ENCODE measurements at regions not wholly inside any gene's neighbourhood (a gene's known extent, or its start where the extent isn't known, plus 50 kb on each side); places are given as distances from the start of the nearest gene placed in this dataset.

DNA sequence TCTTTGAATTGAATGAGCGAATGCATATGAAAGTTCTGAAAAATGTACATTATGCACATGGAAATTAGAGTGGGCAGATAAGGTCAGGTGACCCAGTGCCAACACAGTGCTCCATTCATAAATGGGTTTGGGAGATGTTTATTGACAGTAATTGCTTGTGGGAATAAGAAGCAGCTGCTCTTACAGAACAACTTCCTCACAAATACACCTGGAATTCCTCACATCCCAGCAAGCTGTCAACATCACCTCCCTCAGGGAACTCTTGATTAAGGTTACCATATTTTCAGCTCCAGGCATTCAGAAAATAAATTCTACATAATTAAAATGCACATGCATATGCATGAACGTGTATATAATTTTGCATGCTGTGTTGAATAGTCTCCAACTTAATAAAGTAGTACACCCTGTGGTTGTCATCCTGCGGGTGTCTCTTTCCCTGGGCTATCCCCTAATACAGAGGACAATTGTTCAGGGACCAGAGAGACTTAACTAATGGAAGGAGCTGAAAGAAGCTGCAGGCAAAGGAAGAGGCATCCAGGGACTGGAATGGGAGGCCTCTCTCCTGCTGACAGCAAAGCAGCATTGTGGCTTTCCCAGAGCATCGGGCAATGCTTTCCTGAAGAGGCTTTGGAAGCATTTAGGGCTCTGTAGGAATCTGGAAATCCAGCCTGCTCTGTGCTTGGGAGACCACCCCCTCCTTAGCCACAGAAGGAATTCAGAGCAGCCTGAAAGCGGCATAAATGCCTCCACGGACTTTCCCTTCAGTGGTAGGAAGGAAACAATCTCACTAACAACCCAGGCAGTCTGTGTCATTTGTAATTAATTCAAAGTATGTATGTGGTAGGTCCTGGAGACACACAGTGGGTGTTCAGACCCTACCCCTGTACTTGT is 55.2 kb upstream of the GNG12 start:
- intact Hi-C loops (cut with DNase I; ENCODE audit: low total_unique reads) = no loop called here
- Histone ChIP-seq H3K27ac (no peak overlapping the region), H3K36me3 (ENCODE audit: low read depth, missing control alignments) (no peaks in the 10 kb centered on the region), H3K27me3 (no peaks in the 10 kb centered on the region), H3K9me3 (no peaks in the 10 kb centered on the region), H3K4me1 (no peaks in the 10 kb centered on the region), H3K4me3 (no peak overlapping the region)
- 64 to 75% methylated on average over 6 of the region's 6 CpGs for WGBS, 2 donors
- TF ChIP-seq CTCF (IDR thresholded peaks at IDR 0.05) = no peak
- TF ChIP-seq POLR2A (IDR thresholded peaks at IDR 0.05) = no peak
- DNase-seq = no peak

DNA sequence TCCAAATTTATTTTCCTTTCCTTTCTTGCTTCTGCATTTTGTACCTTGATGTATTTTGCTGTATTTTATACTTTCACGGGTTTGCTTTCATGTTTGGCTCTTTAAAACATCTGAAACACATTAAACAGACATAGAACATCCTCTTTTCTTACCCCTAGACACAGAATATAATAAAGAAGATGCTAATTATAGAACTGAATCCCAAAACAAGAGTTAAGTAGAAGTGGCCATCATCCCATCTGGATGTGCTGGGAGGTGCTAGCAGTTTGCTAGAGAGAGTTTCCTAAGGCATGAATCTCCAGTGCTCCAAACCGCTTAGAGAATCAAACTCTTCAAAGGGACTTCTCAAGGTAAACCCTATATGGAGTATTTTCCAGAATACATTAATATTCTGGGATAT is 53.9 kb upstream of the GNG12 start:
- Histone ChIP-seq H3K4me3 (no peak overlapping the region), H3K27me3 (no peaks in the 10 kb centered on the region), H3K36me3 (ENCODE audit: low read depth, missing control alignments) (no peaks in the 10 kb centered on the region), H3K27ac (no peak overlapping the region), H3K4me1 (no peaks in the 10 kb centered on the region), H3K9me3 (no peaks in the 10 kb centered on the region)
- no peak for DNase-seq
- TF ChIP-seq POLR2A (IDR thresholded peaks at IDR 0.05) (no peak), CTCF (IDR thresholded peaks at IDR 0.05) (no peak)
- WGBS, 2 donors = 67 to 74% methylated on average over 2 of the region's 2 CpGs
- intact Hi-C loops (cut with DNase I; ENCODE audit: low total_unique reads) = no loop called here

GRCh38 chr1:67886076-67886475 is 52.8 kb upstream of the GNG12 start:
- H3K4me1 ChIP-seq = no peaks in the 10 kb centered on the region
- H3K4me3 ChIP-seq = no peak overlapping the region
- H3K9me3 ChIP-seq = no peaks in the 10 kb centered on the region
- no peak overlapping the region for H3K27ac ChIP-seq
- WGBS, 2 donors = 98% methylated on average over 2 of the region's 2 CpGs
- no peaks in the 10 kb centered on the region for H3K36me3 ChIP-seq (ENCODE audit: low read depth, missing control alignments)
- intact Hi-C loops (cut with DNase I; ENCODE audit: low total_unique reads) = no loop called here
- H3K27me3 ChIP-seq = no peaks in the 10 kb centered on the region
- no peak for TF ChIP-seq CTCF (IDR thresholded peaks at IDR 0.05)
- no peak for TF ChIP-seq POLR2A (IDR thresholded peaks at IDR 0.05)
- no peak for DNase-seq

DNA sequence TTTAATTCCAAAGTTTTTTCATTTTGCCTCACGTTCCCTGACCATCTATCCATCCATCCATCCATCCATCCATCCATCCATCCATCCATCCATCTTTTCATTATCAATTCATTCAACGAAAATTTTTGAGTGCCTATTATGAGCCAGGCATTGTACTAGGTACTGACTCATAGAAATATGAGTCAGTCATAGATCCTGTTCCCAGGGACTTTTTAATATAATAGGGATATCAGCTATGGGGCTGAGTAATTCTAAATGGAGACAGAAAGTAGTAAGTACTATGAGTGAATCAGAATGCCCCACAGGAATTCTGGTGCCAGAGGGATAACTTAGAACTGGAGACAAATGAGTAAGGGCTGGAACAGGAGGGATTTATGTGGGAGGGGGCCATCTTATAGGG is 49.8 kb upstream of the GNG12 start:
- Histone ChIP-seq H3K27ac (no peak overlapping the region), H3K4me3 (no peak overlapping the region), H3K4me1 (no peaks in the 10 kb centered on the region), H3K27me3 (no peaks in the 10 kb centered on the region), H3K36me3 (ENCODE audit: low read depth, missing control alignments) (no peaks in the 10 kb centered on the region), H3K9me3 (no peaks in the 10 kb centered on the region)
- TF ChIP-seq POLR2A (IDR thresholded peaks at IDR 0.05) (no peak), CTCF (IDR thresholded peaks at IDR 0.05) (no peak)
- DNase-seq = no peak
- WGBS, 2 donors = 85 to 88% methylated on average over 2 of the region's 2 CpGs
- intact Hi-C loops (cut with DNase I; ENCODE audit: low total_unique reads) = no loop called here
